ENCODE measurements at regions not wholly inside any gene's neighbourhood (a gene's known extent, or its start where the extent isn't known, plus 50 kb on each side); places are given as distances from the start of the nearest gene placed in this dataset.
"Not testable (repeated sequence)": the region's sequence is repeated elsewhere in the genome, so short reads cannot be mapped to it uniquely, and the experiment has no call there.

- Mint-ChIP-seq H3K36me3 (ENCODE audit: insufficient read depth in 1 of 3, low read depth in 3 of 3) (peaks cover 0 to 2% (median 0%) of the 10 kb centered on the region in 3 experiments; a peak in 1 of 7 replicates), H3K27ac (no peak overlapping the region), H3K27me3 (ENCODE audit: low read depth) (peaks cover 12% of the 10 kb centered on the region; the same call in 1 of the 2 replicates), H3K4me3 (no peak overlapping the region), H3K9me3 (peaks cover 0 to 4% of the 10 kb centered on the region in 2 experiments; a peak in 2 of 5 replicates), H3K4me1 (no peaks in the 10 kb centered on the region)
- no peak overlapping the region for H2AFZ ChIP-seq (ENCODE audit: low read length)
- H2BK5ac ChIP-seq (ENCODE audit: insufficient read length, low read length), result no peak overlapping the region
- H3K27me3 ChIP-seq (ENCODE audit: insufficient read depth, low read length), result no peaks in the 10 kb centered on the region; the same call in 1 of the 2 replicates
- no peaks in the 10 kb centered on the region for H3K79me1 ChIP-seq (ENCODE audit: insufficient read depth, low read depth, low read length, poor library complexity, severe bottlenecking)
- H3K23ac ChIP-seq (ENCODE audit: insufficient read length, low read depth, low read length), result no peak overlapping the region
- H4K91ac ChIP-seq (ENCODE audit: insufficient read length, low read depth, low read length), result no peak overlapping the region
- no peak overlapping the region for H3K4ac ChIP-seq (ENCODE audit: low read depth, low read length)
- no peak overlapping the region for H2BK12ac ChIP-seq (ENCODE audit: insufficient read length, low read depth, low read length)
- no peak overlapping the region for H3K4me2 ChIP-seq (ENCODE audit: insufficient read depth, insufficient read length, low read length)
- no peaks in the 10 kb centered on the region for H4K20me1 ChIP-seq (ENCODE audit: control insufficient read depth, insufficient read depth, insufficient read length)
- no peak overlapping the region for H3K18ac ChIP-seq (ENCODE audit: insufficient read length, low read depth, low read length)
- H3K14ac ChIP-seq (ENCODE audit: insufficient read depth, low read length), result no peak overlapping the region
- H3K4me1 ChIP-seq (ENCODE audit: insufficient read depth, low read length), result no peaks in the 10 kb centered on the region
- H3K9ac ChIP-seq (ENCODE audit: extremely low read depth, insufficient read length, low read length), result no peak overlapping the region
- no peak overlapping the region for H3K27ac ChIP-seq (ENCODE audit: insufficient read length, low read depth, low read length)
- no peak overlapping the region for H2AK5ac ChIP-seq (ENCODE audit: insufficient read length, low read length)
- no CpG with 5 or more reads among the region's 6 CpGs for WGBS (ENCODE audit: extremely low coverage, insufficient read length, low lambda C conversion rate)
- no peaks in the 10 kb centered on the region for H3K9me3 ChIP-seq (ENCODE audit: control insufficient read depth, low read depth, low read length)
- no peak overlapping the region for H3K56ac ChIP-seq (ENCODE audit: insufficient read length, low read depth, low read length)
- no peak for TF ChIP-seq CTCF (conservative IDR thresholded peaks at IDR 0.05)
- H4K5ac ChIP-seq (ENCODE audit: insufficient read length, low read depth, low read length), result no peak overlapping the region
- H2BK15ac ChIP-seq (ENCODE audit: low read depth, low read length), result no peak overlapping the region
- H3T11ph ChIP-seq (ENCODE audit: low read length), result no peak overlapping the region
- H4K8ac ChIP-seq (replicated peaks; ENCODE audit: insufficient read length, low read depth, low read length), result no peak overlapping the region
- H3K23me2 ChIP-seq (ENCODE audit: insufficient read length, low read depth, low read length, poor library complexity, severe bottlenecking), result no peaks in the 10 kb centered on the region
- DNase-seq, result no peak
- no peaks in the 10 kb centered on the region for H3K79me2 ChIP-seq (ENCODE audit: insufficient read depth, low read length)
- no peak overlapping the region for H2BK120ac ChIP-seq (ENCODE audit: low read depth, low read length, poor library complexity, severe bottlenecking)
- H2BK20ac ChIP-seq (ENCODE audit: low read depth, low read length, poor library complexity, severe bottlenecking), result no peak overlapping the region
Observed at GRCh38 chr22:26090821-26091220, 78.4 kb upstream of the SEZ6L start.

GRCh38 chr22:26094497-26094896 lies 74.8 kb upstream of the SEZ6L start:
- H3K56ac ChIP-seq (ENCODE audit: insufficient read length, low read depth, low read length); H3K27ac ChIP-seq (ENCODE audit: insufficient read length, low read depth, low read length); H4K20me1 ChIP-seq (ENCODE audit: control insufficient read depth, insufficient read depth, insufficient read length); H2BK20ac ChIP-seq (ENCODE audit: low read depth, low read length, poor library complexity, severe bottlenecking); H3K9ac ChIP-seq (ENCODE audit: extremely low read depth, insufficient read length, low read length); H3K79me2 ChIP-seq (ENCODE audit: insufficient read depth, low read length); H3K9me3 Mint-ChIP-seq; H3K4me1 ChIP-seq (ENCODE audit: insufficient read depth, low read length); H3K79me1 ChIP-seq (ENCODE audit: insufficient read depth, low read depth, low read length, poor library complexity, severe bottlenecking); H2BK120ac ChIP-seq (ENCODE audit: low read depth, low read length, poor library complexity, severe bottlenecking); H3K4me1 Mint-ChIP-seq; H3K23me2 ChIP-seq (ENCODE audit: insufficient read length, low read depth, low read length, poor library complexity, severe bottlenecking); H3K27ac Mint-ChIP-seq; H3K23ac ChIP-seq (ENCODE audit: insufficient read length, low read depth, low read length); H4K91ac ChIP-seq (ENCODE audit: insufficient read length, low read depth, low read length); H3K4me3 Mint-ChIP-seq; H2AFZ ChIP-seq (ENCODE audit: low read length); H2BK5ac ChIP-seq (ENCODE audit: insufficient read length, low read length); DNase-seq; H3K27me3 ChIP-seq (ENCODE audit: insufficient read depth, low read length); H3K14ac ChIP-seq (ENCODE audit: insufficient read depth, low read length); H3K27me3 Mint-ChIP-seq (ENCODE audit: low read depth); H4K8ac ChIP-seq (replicated peaks; ENCODE audit: insufficient read length, low read depth, low read length); H3K18ac ChIP-seq (ENCODE audit: insufficient read length, low read depth, low read length); H3K9me3 ChIP-seq (ENCODE audit: control insufficient read depth, low read depth, low read length); H3K4ac ChIP-seq (ENCODE audit: low read depth, low read length); H2BK15ac ChIP-seq (ENCODE audit: low read depth, low read length); H2AK5ac ChIP-seq (ENCODE audit: insufficient read length, low read length); H3T11ph ChIP-seq (ENCODE audit: low read length); H3K4me2 ChIP-seq (ENCODE audit: insufficient read depth, insufficient read length, low read length); H2BK12ac ChIP-seq (ENCODE audit: insufficient read length, low read depth, low read length); H3K36me3 Mint-ChIP-seq (ENCODE audit: insufficient read depth in 1 of 3, low read depth in 3 of 3); H4K5ac ChIP-seq (ENCODE audit: insufficient read length, low read depth, low read length): not testable (repeated sequence)
- no CpG with 5 or more reads among the region's 7 CpGs for WGBS (ENCODE audit: extremely low coverage, insufficient read length, low lambda C conversion rate)

Data from H9 (cell line).